Skeletal muscle cell (primary cell): ENCODE measurements at regions not wholly inside any gene's neighbourhood (a gene's known extent, or its start where the extent isn't known, plus 50 kb on each side); places are given as distances from the start of the nearest gene placed in this dataset.

ENCODE experiments used
- DNase-seq: peaks from one replicate; pipeline ENCODE4 v3.0.0-alpha.2; 2010; ENCODE audit warnings: low read depth
- H3K4me3 ChIP-seq: 2 replicates; pipeline ENCODE4 v1.5.1; 2011; ENCODE audit warnings: low read depth, mild to moderate bottlenecking, control low read depth, low read length, moderate library complexity

DNA sequence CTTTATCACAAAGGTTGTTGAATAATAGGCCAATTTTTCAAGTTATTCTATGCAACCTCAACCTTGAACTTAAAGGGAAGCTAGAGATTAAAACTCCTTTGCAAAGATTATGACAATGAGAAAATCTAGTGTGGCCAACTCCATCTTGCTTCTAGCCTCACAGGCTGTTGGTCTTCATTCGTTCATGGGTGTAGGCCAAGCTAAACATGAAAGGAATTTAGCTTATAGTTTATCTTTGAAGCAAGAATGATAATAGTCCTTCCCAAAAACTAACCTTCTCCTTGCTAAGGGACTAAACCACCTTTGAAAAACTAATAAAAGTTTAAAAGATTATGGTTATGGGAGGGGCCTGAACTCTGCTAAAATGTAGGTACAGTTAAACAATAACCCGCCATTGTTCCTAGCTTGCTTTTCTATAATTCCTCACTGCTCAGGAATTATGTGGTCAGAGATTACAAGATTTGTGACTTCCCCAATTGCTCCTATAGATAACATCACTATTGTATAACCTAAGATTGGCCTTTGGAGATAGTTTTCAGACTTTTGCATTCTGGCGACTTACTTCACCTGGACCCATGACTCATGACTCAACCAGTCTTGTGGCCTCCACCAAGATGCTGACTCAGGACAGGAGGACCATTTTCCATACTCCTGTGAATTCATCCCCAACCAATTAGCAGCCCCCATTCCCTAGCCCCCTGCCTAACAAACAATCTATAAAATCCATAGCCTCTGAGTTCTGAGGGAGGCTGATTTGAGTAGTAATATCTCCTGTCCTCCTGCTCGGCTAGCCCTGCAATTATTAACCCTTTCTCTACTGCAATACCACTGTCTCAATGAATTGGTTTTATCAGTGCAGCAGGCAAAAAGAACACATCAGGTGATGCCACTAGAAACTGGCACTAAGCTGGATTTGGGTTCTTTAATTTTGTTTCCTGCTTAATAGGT, 154.5 kb downstream of the CD83 start:
- DNase-seq, result no peak
- H3K4me3 ChIP-seq, result no peak overlapping the region

DNA sequence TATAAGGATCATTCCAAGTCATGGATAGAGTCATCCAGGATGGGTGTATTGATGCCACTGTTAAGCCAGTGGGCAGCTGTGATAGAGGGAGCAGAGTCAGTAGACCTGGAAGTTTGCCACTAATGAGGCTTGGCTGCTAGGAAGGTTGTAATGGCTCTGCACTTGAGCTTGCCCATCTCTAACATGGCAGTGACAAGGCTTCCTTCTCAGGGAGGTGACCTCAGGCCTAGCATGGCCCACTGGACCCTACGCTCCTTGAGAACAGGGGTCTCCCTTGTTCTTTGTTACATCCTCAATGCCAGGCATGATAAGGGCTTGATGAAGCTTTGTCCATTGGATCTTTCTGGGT, 155.1 kb downstream of the CD83 start:
- H3K4me3 ChIP-seq, result no peak overlapping the region
- no peak for DNase-seq

DNA sequence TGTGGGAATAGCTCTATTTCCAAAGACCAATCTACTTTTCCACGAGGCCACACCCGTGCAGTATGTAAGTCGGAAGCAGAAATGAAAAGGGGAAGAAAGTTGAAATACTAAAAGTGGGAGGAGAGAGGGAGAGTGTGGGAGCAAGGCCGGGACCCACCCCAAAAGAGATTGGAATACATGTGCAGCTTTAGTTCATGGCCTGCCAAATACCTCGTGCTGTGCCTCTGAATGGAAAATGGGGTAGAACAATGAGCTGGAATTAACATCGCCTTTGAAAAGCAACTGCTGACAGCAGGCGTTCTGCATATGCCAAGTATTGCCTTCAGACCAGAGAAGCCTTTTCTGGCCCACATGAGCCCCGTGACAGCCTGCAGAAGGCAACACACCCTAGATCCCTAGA, 155.6 kb downstream of the CD83 start:
- DNase-seq, result no peak
- no peak overlapping the region for H3K4me3 ChIP-seq

DNA sequence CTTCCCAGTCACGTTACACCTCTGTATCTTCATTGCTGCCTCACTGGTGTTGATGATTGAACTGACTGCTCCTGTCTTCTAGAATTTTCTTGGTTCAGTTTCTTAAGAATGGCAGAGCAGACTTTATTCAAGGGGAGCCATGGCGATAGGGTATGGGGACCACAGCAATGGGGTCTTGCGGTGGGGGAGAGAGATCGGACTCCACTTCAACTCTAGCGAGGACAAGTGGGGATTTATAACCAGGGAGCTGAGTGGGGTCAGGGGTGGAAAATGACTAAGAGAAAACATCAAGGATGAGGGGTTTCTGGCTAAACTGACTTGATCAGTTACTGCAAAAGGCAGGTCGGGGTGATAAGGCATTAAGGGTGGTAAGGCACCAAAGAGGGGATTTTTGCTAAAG, 156.4 kb downstream of the CD83 start:
- no peak for DNase-seq
- no peak overlapping the region for H3K4me3 ChIP-seq

DNA sequence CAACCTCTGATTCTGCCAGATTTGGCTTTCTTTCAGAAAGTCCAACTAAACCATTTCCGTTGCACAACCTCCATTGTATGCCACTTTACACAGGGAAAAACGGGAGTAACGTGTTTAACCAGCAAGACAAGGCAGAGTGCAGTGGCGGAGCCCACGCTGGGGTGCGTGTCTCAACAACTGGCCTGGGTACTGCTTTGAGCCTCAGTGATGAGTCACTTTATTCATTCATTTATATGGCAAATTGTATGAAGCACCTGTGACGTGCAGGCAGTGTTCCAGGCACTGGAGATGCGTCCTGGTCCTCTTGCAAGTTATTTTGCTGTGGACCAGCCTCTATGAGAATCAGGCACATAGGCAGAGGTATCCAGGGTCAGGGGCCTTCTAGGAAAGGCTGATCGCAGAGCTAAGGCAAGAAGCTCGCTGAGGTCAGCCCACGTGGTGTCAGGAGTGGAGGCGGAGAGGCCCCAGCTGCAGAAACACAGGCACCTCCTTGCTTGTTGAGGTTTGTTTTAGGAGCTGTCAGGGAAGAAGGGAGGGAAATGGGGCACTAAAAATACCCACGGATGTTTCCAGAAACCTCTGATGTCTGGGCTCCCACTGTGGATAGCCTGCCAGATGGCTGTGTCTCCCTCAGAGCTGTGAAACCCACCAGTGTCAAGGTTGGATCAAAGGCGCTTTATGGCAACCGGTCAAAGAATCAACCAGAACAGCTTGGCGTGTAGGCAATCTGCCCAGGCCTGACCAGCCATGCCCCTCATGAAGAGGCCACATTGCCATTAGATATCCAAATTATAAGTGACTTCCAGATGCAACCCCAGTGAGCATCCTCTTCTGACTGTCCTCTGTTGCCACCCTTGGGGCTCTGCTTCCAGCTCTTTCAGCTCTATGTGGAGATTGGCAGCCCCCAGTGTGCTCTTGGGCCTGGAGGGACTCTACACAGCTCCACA, 157.2 kb downstream of the CD83 start:
- no peak overlapping the region for H3K4me3 ChIP-seq
- DNase-seq, result no peak

DNA sequence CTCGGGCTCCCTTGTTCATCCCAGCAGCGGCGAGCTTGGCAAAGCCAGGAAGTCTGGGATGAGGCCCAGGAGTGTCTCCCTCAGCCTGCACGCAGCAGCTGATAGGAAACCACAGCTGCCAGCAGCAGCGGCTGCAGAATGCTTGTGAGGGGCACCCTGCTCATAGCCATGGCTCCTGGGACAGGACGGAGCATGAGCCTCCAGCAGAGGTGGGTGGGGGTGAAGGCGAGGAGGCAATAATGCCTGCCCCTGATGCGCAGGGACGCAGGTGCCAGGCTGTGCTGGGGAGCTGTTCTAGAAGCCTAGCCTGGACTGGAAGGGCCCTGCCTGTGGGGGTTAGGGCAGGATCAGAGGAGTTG, 157.9 kb downstream of the CD83 start:
- DNase-seq, result peak; percentile 22

DNA sequence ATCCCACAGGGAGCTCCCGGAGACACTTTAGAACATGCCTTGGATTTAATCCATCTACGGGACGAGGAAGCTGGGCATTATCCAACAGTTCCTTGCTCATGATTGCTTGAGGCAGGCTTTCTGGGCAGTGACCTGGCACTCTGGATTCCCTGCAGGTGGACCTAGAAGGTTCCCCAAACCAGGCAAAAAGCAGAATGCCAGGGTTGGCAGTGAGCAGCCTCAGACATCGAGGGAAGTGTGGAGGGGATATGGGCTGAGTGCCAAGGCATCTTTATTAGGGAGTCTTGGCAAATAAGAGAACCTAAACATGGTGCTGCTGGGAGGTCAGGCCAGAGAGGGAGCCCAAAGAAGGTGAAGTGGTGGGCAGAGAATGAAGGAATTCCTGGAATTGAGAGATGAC, 158.5 kb downstream of the CD83 start:
- no peak for DNase-seq

More for the DNA sequence above, 157.9 kb downstream of the CD83 start:
- no peak overlapping the region for H3K4me3 ChIP-seq

DNA sequence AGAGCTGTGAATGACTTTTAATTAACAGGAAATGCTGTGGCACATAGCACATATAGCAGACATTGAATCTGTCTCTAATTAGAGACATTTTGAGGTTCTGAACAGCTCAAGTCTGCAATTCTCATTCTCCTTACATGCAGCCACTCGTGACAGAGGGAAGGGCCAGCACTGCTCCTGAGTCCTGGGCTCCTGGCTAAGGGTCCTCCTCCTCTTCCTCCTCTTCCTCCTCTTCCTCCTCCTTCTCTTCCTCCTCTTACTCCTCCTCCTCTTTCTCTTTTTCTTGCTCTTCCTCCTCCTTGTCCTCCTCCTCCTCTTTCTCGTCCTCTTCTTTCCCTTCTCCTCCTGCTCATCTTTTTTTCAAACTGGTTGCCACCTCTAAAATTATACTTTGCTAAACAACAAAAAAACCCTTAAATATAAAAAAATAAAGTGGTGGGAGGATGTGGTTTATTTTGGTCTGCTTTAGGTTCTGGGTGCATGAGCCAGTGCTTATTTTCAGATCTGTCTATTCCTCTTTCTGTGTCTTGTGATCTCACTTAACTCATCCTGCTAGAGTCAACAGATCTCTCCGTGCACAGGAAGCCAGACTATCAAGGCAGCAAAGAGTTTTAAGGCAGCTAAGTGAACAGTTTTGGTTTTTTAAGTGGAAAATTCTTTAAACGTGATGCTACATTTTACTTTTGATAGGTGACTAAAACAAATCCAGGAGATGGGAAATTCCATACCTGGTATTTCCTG, 159.3 kb downstream of the CD83 start:
- no peak for DNase-seq
- H3K4me3 ChIP-seq, result no peak overlapping the region

More for the DNA sequence above, 158.5 kb downstream of the CD83 start:
- no peak overlapping the region for H3K4me3 ChIP-seq

DNA sequence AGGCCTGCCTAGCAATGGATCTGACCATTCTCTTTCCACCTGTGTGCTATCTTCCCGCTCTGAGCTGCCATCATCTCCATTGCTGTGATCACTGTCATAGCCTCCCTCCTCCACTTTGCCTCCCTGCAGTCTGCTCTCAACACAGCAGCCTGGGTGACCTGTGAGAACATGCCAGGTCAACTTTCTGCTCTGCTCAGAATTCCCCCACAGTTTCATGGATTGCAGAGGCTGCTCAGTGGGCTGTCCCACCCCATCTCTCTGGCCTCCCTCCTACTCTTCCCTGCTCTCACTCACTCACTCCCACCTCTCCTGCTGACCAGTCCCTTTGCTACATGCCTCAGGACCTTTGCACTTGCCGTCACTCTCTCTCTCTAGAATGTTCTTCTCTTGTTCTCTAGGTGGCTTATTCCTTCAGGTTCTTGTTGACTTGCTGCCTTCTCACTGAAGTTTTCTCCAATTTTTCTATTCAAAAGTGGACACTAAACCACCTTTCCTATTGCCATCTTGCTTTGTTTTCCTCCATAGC, 159.9 kb downstream of the CD83 start:
- H3K4me3 ChIP-seq, result no peak overlapping the region
- no peak for DNase-seq

DNA sequence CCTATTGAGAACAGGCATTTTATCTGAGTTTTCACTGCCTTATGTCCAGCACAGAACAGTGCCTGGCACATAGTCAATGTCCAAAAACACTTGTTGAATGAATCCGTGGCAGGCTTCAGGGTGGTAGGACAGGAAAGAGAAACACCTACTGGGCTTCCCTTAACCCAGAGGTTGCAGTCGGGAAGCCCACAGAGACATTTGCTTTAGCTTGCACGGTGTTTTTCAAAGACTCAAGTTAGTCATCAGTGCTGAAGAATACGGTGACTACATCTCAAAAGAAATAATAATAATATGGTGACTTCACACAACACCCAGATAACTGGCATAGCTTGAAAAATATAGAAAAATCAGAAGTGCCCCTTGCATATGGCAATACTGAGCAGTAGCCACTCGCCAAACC, 160.4 kb downstream of the CD83 start:
- no peak for DNase-seq
- H3K4me3 ChIP-seq, result no peak overlapping the region

DNA sequence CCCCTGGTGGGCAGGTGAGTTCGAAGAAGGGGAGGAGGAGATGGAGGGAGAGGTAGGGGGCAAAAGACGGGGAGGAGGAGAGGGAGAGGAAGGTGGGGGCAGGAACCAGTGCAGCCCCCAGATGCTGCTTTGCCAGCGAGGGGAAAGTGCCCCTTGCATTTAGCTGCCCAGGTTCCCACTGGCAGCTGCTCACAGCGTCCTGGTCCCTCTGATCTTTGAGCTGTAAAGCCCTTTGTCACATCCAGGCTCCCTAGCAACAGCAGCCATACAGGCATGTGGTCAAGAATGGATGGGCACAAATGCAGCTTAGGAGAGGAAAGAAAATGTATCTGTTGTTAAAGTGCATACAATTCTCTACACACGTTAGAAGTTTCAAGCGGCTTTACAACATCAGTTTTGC, 160.9 kb downstream of the CD83 start:
- DNase-seq, result no peak

DNA sequence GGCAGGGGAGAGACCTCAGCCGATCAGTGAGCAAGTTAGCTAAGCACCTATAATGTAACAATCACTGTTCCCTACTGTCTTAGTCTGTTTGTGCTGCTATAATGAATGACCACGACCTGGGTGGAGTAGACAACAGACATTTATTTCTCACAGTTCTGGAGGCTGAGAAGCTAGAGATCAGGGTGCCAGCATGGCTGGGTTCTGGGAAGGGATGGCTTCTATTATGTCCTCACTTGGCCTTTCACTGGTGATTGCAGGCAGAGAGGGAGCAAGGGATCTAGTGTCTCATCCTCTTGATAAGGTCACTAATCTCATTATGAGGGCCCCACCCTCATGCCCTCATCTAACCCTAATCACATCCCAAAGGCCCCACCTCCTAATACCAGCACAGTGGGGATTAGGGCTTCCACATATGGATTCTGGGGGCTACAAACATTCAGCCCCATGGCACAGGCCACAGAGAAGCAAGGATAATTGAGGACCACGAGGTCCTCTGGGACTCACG, 162.5 kb downstream of the CD83 start:
- no peak overlapping the region for H3K4me3 ChIP-seq
- no peak for DNase-seq

More for the DNA sequence above, 160.9 kb downstream of the CD83 start:
- no peak overlapping the region for H3K4me3 ChIP-seq

DNA sequence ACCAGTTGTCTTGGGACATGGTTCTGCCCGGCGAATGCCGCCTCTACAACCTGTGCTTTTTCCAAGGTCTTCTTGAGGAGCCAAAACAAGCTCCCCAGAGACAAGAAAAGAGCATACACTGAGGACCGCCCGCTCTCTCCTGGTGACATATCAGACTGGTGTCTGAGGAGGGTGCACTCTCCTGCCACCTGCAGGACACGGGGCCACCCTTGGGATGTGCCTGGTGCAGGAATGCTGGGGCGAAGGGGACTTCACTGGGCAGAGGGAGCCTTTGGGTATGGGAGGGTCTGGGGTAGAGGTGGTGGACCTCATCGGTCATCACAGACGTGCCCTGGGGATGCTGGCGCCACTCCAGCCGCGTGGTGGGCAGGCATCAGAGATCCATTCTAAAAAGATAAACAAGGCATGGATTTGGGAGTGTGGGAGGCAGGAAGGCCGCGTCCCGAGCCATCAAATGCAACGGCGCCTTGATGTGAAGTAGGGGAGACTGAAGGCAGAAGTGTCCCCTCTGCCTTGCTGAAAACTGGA, 163.3 kb downstream of the CD83 start:
- DNase-seq, result no peak
- H3K4me3 ChIP-seq, result no peak overlapping the region

DNA sequence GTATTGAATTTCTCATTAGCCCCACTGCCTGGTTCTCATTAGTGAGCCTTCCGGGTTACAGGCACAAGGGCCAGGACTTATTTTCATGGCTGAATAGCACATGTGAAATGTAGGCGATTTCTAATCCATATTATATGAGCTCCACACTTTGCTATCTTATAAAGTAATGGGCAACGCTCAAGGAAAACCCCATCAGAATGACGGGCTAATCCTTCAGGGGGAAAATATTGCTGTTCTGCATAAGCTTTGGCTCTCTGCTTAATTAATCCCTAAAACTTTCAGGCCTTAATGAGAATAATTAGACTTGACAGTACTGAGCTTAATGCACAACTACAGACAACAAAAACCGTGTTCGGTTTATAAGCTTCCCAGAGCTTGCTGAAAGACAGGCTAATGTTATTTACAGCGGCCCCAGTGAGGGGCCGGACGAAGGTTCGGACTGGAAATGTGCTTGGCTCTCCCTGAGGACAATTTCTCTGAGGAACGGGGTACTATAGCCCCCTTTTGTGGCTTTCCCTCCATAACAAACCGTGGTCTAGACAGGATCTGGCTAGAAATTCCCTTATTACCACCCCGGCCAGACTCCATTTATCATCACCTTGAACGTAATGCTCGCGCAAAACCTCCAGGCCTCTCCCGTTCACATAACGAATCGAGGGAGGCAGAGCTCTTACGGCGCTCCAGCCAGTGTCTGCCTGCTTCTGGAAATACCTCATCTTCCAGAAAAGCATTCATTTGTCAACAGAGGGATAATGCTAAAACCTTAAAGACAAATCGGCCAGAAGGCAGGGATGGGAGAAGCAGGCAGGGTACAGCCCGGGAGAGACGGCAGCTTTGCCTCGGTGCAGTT, 164.5 kb downstream of the CD83 start:
- no peak overlapping the region for H3K4me3 ChIP-seq
- no peak for DNase-seq

DNA sequence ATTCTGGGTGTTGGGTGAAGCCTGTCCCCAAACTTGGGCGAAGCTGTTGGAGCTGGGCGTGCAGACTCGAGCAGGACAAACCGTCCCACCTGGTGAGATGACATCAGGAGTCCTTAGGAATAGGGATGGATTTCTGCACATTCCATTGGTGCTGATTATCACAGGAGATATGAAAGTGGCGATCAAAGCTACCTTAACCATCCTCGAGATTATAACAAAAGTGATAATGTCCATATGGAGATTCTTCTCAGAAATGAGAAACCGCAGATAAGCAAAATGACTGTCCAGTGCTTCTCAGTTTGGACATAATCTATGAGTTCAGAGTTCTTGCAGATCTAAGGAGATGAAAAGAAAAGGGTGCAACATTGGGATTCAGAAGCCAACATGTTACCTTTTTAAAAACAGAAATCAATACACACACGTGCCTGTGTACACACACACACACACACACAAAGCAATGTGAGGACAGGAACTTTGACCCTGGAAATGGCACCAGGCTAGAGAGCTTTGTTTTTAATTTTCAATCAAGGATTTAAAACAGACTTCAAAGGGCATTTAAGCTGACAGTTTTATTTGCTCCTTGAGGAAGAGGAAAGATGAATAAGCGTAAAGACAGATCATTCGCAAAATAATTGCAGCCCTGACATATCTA, 165.4 kb downstream of the CD83 start:
- H3K4me3 ChIP-seq, result no peak overlapping the region
- no peak for DNase-seq

DNA sequence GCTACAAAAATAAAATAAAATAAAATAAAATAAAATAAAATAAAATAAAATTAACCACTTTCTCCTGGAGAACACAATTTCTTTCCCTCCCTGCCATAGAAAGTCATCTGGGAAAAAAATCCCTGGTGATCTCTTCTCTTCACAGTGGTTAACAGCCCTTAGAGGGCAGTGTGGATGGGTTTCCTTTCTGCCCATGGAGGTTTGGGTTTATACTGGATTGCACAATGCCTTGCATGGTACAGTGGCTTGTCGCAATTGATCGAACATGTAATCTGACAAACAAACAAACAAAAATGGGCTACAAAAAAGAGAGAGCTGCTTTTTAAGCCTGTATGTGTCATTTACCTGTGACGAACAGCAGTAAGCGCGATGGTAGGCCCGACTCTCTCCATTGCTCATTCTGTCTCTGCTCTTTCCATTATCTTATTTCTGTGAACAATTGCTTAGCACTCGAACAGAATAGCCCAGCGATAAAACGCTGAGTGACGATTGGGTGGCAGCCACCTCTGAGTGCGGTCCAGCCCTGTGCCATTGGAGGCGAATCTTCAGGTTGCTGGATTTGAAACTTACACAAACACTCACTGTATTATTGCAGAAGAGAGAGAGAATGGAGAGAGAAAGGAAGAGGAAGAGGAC, 166.1 kb downstream of the CD83 start:
- no peak overlapping the region for H3K4me3 ChIP-seq
- no peak for DNase-seq

DNA sequence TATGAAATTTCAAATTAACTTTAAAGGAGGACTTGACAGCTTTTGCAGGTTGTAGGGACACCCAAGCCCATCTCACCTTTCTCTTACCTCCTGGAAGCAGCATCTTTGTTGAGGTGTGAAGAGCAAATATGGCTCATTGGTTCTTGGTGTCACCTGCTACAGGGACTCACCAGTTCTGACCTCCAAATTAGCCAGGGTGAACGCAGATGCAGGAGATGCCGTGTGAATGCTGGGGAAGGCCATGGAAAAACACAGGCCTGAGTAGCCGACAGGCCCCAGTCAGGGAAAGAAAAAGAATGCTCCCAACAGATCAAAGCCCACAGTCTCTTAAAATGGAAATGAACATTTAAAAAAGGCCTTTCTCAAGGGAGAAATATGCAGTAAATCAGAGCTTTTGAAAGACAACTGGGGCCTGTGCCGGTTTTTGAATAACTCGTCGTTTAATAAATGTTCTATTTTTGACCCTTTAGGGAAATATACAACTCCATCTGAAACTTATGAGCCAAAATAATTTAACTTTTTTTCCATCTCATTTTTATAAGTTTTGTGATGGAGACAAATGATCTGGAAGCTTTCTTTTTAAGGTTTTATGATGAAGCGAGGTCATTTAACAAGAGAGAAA, 167.5 kb downstream of the CD83 start:
- no peak overlapping the region for H3K4me3 ChIP-seq
- DNase-seq, result no peak
